ENCODE measurements at regions not wholly inside any gene's neighbourhood (a gene's known extent, or its start where the extent isn't known, plus 50 kb on each side); places are given as distances from the start of the nearest gene placed in this dataset.

- no peak overlapping the region for H3K27ac ChIP-seq (ENCODE audit: low read length)
- no peaks in the 10 kb centered on the region for H3K9me3 ChIP-seq (ENCODE audit: control insufficient read depth in 1 of 2, low read length in 2 of 2)
- H3K36me3 ChIP-seq (ENCODE audit: control insufficient read depth in 1 of 2, insufficient read depth in 2 of 2, low read length in 2 of 2), result no peaks in the 10 kb centered on the region
- H3K27me3 ChIP-seq (ENCODE audit: low read depth, low read length), result no peaks in the 10 kb centered on the region
- H3K4me1 ChIP-seq (ENCODE audit: control insufficient read depth in 1 of 2, insufficient read depth in 2 of 2, low read length in 2 of 2), result peaks cover 0 to 6% of the 10 kb centered on the region in 2 donors
- no peak overlapping the region for H3K4me3 ChIP-seq (ENCODE audit: low read depth in 1 of 2, low read length in 2 of 2)
Observed at GRCh38 chr4:147367891-147368290, 113.0 kb upstream of the EDNRA start.

GRCh38 chr4:147368948-147369347, 111.9 kb upstream of the EDNRA start:
- Histone ChIP-seq H3K4me1 (ENCODE audit: control insufficient read depth in 1 of 2, insufficient read depth in 2 of 2, low read length in 2 of 2) (no peaks in the 10 kb centered on the region), H3K36me3 (ENCODE audit: control insufficient read depth in 1 of 2, insufficient read depth in 2 of 2, low read length in 2 of 2) (no peaks in the 10 kb centered on the region), H3K27ac (ENCODE audit: low read length) (no peak overlapping the region), H3K4me3 (ENCODE audit: low read depth in 1 of 2, low read length in 2 of 2) (no peak overlapping the region), H3K9me3 (ENCODE audit: control insufficient read depth in 1 of 2, low read length in 2 of 2) (no peaks in the 10 kb centered on the region), H3K27me3 (ENCODE audit: low read depth, low read length) (no peaks in the 10 kb centered on the region)

GRCh38 chr4:147370473-147370872, 110.4 kb upstream of the EDNRA start:
- no peaks in the 10 kb centered on the region for H3K4me1 ChIP-seq (ENCODE audit: control insufficient read depth in 1 of 2, insufficient read depth in 2 of 2, low read length in 2 of 2)
- no peak overlapping the region for H3K4me3 ChIP-seq (ENCODE audit: low read depth in 1 of 2, low read length in 2 of 2)
- H3K27me3 ChIP-seq (ENCODE audit: low read depth, low read length), result no peaks in the 10 kb centered on the region
- no peaks in the 10 kb centered on the region for H3K9me3 ChIP-seq (ENCODE audit: control insufficient read depth in 1 of 2, low read length in 2 of 2)
- H3K36me3 ChIP-seq (ENCODE audit: control insufficient read depth in 1 of 2, insufficient read depth in 2 of 2, low read length in 2 of 2), result no peaks in the 10 kb centered on the region
- H3K27ac ChIP-seq (ENCODE audit: low read length), result no peak overlapping the region

GRCh38 chr4:147370881-147371280, 110.0 kb upstream of the EDNRA start:
- Histone ChIP-seq H3K27me3 (ENCODE audit: low read depth, low read length) (no peaks in the 10 kb centered on the region), H3K36me3 (ENCODE audit: control insufficient read depth in 1 of 2, insufficient read depth in 2 of 2, low read length in 2 of 2) (no peaks in the 10 kb centered on the region), H3K9me3 (ENCODE audit: control insufficient read depth in 1 of 2, low read length in 2 of 2) (no peaks in the 10 kb centered on the region), H3K4me3 (ENCODE audit: low read depth in 1 of 2, low read length in 2 of 2) (no peak overlapping the region), H3K27ac (ENCODE audit: low read length) (no peak overlapping the region), H3K4me1 (ENCODE audit: control insufficient read depth in 1 of 2, insufficient read depth in 2 of 2, low read length in 2 of 2) (no peaks in the 10 kb centered on the region)

GRCh38 chr4:147371661-147372060, 109.2 kb upstream of the EDNRA start:
- no peaks in the 10 kb centered on the region for H3K27me3 ChIP-seq (ENCODE audit: low read depth, low read length)

GRCh38 chr4:147378780-147379179, 102.1 kb upstream of the EDNRA start:
- Histone ChIP-seq H3K4me3 (ENCODE audit: low read depth in 1 of 2, low read length in 2 of 2) (no peak overlapping the region), H3K36me3 (ENCODE audit: control insufficient read depth in 1 of 2, insufficient read depth in 2 of 2, low read length in 2 of 2) (no peaks in the 10 kb centered on the region), H3K27ac (ENCODE audit: low read length) (no peak overlapping the region), H3K4me1 (ENCODE audit: control insufficient read depth in 1 of 2, insufficient read depth in 2 of 2, low read length in 2 of 2) (no peaks in the 10 kb centered on the region), H3K27me3 (ENCODE audit: low read depth, low read length) (no peaks in the 10 kb centered on the region), H3K9me3 (ENCODE audit: control insufficient read depth in 1 of 2, low read length in 2 of 2) (peaks cover 0 to 3% of the 10 kb centered on the region in 2 donors)

More at GRCh38 chr4:147371661-147372060, 109.2 kb upstream of the EDNRA start:
- no peaks in the 10 kb centered on the region for H3K9me3 ChIP-seq (ENCODE audit: control insufficient read depth in 1 of 2, low read length in 2 of 2)
- no peak overlapping the region for H3K4me3 ChIP-seq (ENCODE audit: low read depth in 1 of 2, low read length in 2 of 2)
- no peaks in the 10 kb centered on the region for H3K4me1 ChIP-seq (ENCODE audit: control insufficient read depth in 1 of 2, insufficient read depth in 2 of 2, low read length in 2 of 2)
- no peak overlapping the region for H3K27ac ChIP-seq (ENCODE audit: low read length)
- H3K36me3 ChIP-seq (ENCODE audit: control insufficient read depth in 1 of 2, insufficient read depth in 2 of 2, low read length in 2 of 2), result no peaks in the 10 kb centered on the region

- Histone ChIP-seq H3K4me1 (ENCODE audit: control insufficient read depth in 1 of 2, insufficient read depth in 2 of 2, low read length in 2 of 2) (no peaks in the 10 kb centered on the region), H3K4me3 (ENCODE audit: low read depth in 1 of 2, low read length in 2 of 2) (no peak overlapping the region), H3K27me3 (ENCODE audit: low read depth, low read length) (no peaks in the 10 kb centered on the region), H3K36me3 (ENCODE audit: control insufficient read depth in 1 of 2, insufficient read depth in 2 of 2, low read length in 2 of 2) (no peaks in the 10 kb centered on the region), H3K9me3 (ENCODE audit: control insufficient read depth in 1 of 2, low read length in 2 of 2) (peaks cover 0 to 3% of the 10 kb centered on the region in 2 donors), H3K27ac (ENCODE audit: low read length) (no peak overlapping the region)
Observed at GRCh38 chr4:147381749-147382148, 99.1 kb upstream of the EDNRA start.

GRCh38 chr4:147388018-147388417, 92.9 kb upstream of the EDNRA start:
- peaks cover 0 to 3% of the 10 kb centered on the region in 2 donors for H3K9me3 ChIP-seq (ENCODE audit: control insufficient read depth in 1 of 2, low read length in 2 of 2)
- H3K27ac ChIP-seq (ENCODE audit: low read length), result no peak overlapping the region
- H3K27me3 ChIP-seq (ENCODE audit: low read depth, low read length), result no peaks in the 10 kb centered on the region
- H3K4me3 ChIP-seq (ENCODE audit: low read depth in 1 of 2, low read length in 2 of 2), result no peak overlapping the region
- no peaks in the 10 kb centered on the region for H3K4me1 ChIP-seq (ENCODE audit: control insufficient read depth in 1 of 2, insufficient read depth in 2 of 2, low read length in 2 of 2)
- H3K36me3 ChIP-seq (ENCODE audit: control insufficient read depth in 1 of 2, insufficient read depth in 2 of 2, low read length in 2 of 2), result no peaks in the 10 kb centered on the region

- H3K4me1 ChIP-seq (ENCODE audit: control insufficient read depth in 1 of 2, insufficient read depth in 2 of 2, low read length in 2 of 2), result no peaks in the 10 kb centered on the region
- H3K36me3 ChIP-seq (ENCODE audit: control insufficient read depth in 1 of 2, insufficient read depth in 2 of 2, low read length in 2 of 2), result no peaks in the 10 kb centered on the region
- no peaks in the 10 kb centered on the region for H3K27me3 ChIP-seq (ENCODE audit: low read depth, low read length)
- H3K27ac ChIP-seq (ENCODE audit: low read length), result no peak overlapping the region
- H3K4me3 ChIP-seq (ENCODE audit: low read depth in 1 of 2, low read length in 2 of 2), result no peak overlapping the region
- no peaks in the 10 kb centered on the region for H3K9me3 ChIP-seq (ENCODE audit: control insufficient read depth in 1 of 2, low read length in 2 of 2)
Observed at GRCh38 chr4:147396105-147396504, 84.8 kb upstream of the EDNRA start.

- Histone ChIP-seq H3K36me3 (ENCODE audit: control insufficient read depth in 1 of 2, insufficient read depth in 2 of 2, low read length in 2 of 2) (no peaks in the 10 kb centered on the region), H3K27ac (ENCODE audit: low read length) (no peak overlapping the region)
Observed at GRCh38 chr4:147398556-147398955, 82.3 kb upstream of the EDNRA start.

GRCh38 chr4:147400721-147401120, 80.2 kb upstream of the EDNRA start:
- H3K27me3 ChIP-seq (ENCODE audit: low read depth, low read length), result no peaks in the 10 kb centered on the region
- H3K36me3 ChIP-seq (ENCODE audit: control insufficient read depth in 1 of 2, insufficient read depth in 2 of 2, low read length in 2 of 2), result no peaks in the 10 kb centered on the region
- H3K4me1 ChIP-seq (ENCODE audit: control insufficient read depth in 1 of 2, insufficient read depth in 2 of 2, low read length in 2 of 2), result no peaks in the 10 kb centered on the region
- no peaks in the 10 kb centered on the region for H3K9me3 ChIP-seq (ENCODE audit: control insufficient read depth in 1 of 2, low read length in 2 of 2)
- H3K27ac ChIP-seq (ENCODE audit: low read length), result no peak overlapping the region
- H3K4me3 ChIP-seq (ENCODE audit: low read depth in 1 of 2, low read length in 2 of 2), result no peak overlapping the region

More at GRCh38 chr4:147398556-147398955, 82.3 kb upstream of the EDNRA start:
- no peaks in the 10 kb centered on the region for H3K9me3 ChIP-seq (ENCODE audit: control insufficient read depth in 1 of 2, low read length in 2 of 2)
- H3K4me3 ChIP-seq (ENCODE audit: low read depth in 1 of 2, low read length in 2 of 2), result no peak overlapping the region
- H3K4me1 ChIP-seq (ENCODE audit: control insufficient read depth in 1 of 2, insufficient read depth in 2 of 2, low read length in 2 of 2), result no peaks in the 10 kb centered on the region
- H3K27me3 ChIP-seq (ENCODE audit: low read depth, low read length), result no peaks in the 10 kb centered on the region

GRCh38 chr4:147401221-147401620, 79.7 kb upstream of the EDNRA start:
- no peaks in the 10 kb centered on the region for H3K9me3 ChIP-seq (ENCODE audit: control insufficient read depth in 1 of 2, low read length in 2 of 2)
- no peak overlapping the region for H3K27ac ChIP-seq (ENCODE audit: low read length)
- no peak overlapping the region for H3K4me3 ChIP-seq (ENCODE audit: low read depth in 1 of 2, low read length in 2 of 2)
- no peaks in the 10 kb centered on the region for H3K4me1 ChIP-seq (ENCODE audit: control insufficient read depth in 1 of 2, insufficient read depth in 2 of 2, low read length in 2 of 2)
- no peaks in the 10 kb centered on the region for H3K36me3 ChIP-seq (ENCODE audit: control insufficient read depth in 1 of 2, insufficient read depth in 2 of 2, low read length in 2 of 2)
- no peaks in the 10 kb centered on the region for H3K27me3 ChIP-seq (ENCODE audit: low read depth, low read length)
